ENCODE measurements at regions not wholly inside any gene's neighbourhood (a gene's known extent, or its start where the extent isn't known, plus 50 kb on each side); places are given as distances from the start of the nearest gene placed in this dataset.

GRCh38 chr7:45459476-45459875 lies 114.7 kb upstream of the ADCY1 start:
- CTCF ChIA-PET, result no interaction called here
- Histone ChIP-seq H3K4me2 (no peak overlapping the region), H3K27ac (no peak overlapping the region), H3K9me3 (no peaks in the 10 kb centered on the region; the same call in 2 of the 3 replicates), H3K4me3 (no peak overlapping the region), H3K4me1 (no peaks in the 10 kb centered on the region)
- POLR2A ChIA-PET, result no interaction called here
- TF ChIP-seq POLR2AphosphoS2 (conservative IDR thresholded peaks at IDR 0.05; ENCODE audit: low read length) (no peak), TP53 (CRISPR knock-in tag; IDR thresholded peaks at IDR 0.05) (no peak), ZNF302 (CRISPR knock-in tag; IDR thresholded peaks at IDR 0.05) (no peak), ZFP36 (IDR thresholded peaks at IDR 0.05; ENCODE audit: borderline replicate concordance, partially characterized antibody) (no peak), ESRRA (IDR thresholded peaks at IDR 0.05; ENCODE audit: borderline replicate concordance, low read length) (no peak), EP300 (IDR thresholded peaks at IDR 0.05) (no peak), CBX8 (IDR thresholded peaks at IDR 0.05) (no peak), HOXA7 (CRISPR knock-in tag; IDR thresholded peaks at IDR 0.05) (no peak), NPAS2 (CRISPR knock-in tag; IDR thresholded peaks at IDR 0.05; ENCODE audit: borderline replicate concordance) (no peak), RAD21 (conservative IDR thresholded peaks at IDR 0.05 in 1 of 2, IDR thresholded peaks at IDR 0.05 in 1 of 2) (no peak), MAFK (IDR thresholded peaks at IDR 0.05; ENCODE audit: partially characterized antibody) (no peak), SMC3 (IDR thresholded peaks at IDR 0.05) (no peak), FOXS1 (CRISPR knock-in tag; IDR thresholded peaks at IDR 0.05) (no peak), ELK1 (IDR thresholded peaks at IDR 0.05; ENCODE audit: low read depth, low read length) (no peak), FOSB (CRISPR knock-in tag; IDR thresholded peaks at IDR 0.05) (no peak), CEBPB (IDR thresholded peaks at IDR 0.05) (no peak), KDM1A (IDR thresholded peaks at IDR 0.05; ENCODE audit: low read depth) (no peak), PHF8 (IDR thresholded peaks at IDR 0.05; ENCODE audit: borderline replicate concordance, low read depth) (no peak), ZSCAN20 (CRISPR knock-in tag; IDR thresholded peaks at IDR 0.05) (no peak)
- TF ChIP-seq, protein P1, sequence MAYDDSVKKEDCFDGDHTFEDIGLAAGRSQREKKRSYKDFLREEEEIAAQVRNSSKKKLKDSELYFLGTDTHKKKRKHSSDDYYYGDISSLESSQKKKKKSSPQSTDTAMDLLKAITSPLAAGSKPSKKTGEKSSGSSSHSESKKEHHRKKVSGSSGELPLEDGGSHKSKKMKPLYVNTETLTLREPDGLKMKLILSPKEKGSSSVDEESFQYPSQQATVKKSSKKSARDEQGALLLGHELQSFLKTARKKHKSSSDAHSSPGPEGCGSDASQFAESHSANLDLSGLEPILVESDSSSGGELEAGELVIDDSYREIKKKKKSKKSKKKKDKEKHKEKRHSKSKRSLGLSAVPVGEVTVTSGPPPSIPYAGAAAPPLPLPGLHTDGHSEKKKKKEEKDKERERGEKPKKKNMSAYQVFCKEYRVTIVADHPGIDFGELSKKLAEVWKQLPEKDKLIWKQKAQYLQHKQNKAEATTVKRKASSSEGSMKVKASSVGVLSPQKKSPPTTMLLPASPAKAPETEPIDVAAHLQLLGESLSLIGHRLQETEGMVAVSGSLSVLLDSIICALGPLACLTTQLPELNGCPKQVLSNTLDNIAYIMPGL (CRISPR knock-in tag; IDR thresholded peaks at IDR 0.05; ENCODE audit: borderline replicate concordance), result no peak
- ATAC-seq (no peak), DNase-seq (ENCODE audit: low read depth in 1 of 2, low spot score in 1 of 2) (no peak), FAIRE-seq (no peak)
- WGBS (ENCODE audit: missing lambda C conversion rate), result 41% methylated on average over 4 of the region's 4 CpGs

- ChIA-PET CTCF (no interaction called here), POLR2A (no interaction called here)
- no peak overlapping the region for H3K27ac ChIP-seq
- no peak for ATAC-seq
- H3K9me3 ChIP-seq, result no peaks in the 10 kb centered on the region; the same call in 2 of the 3 replicates
- no peak for DNase-seq (ENCODE audit: low read depth in 1 of 2, low spot score in 1 of 2)
- TF ChIP-seq MAZ (IDR thresholded peaks at IDR 0.05; ENCODE audit: borderline replicate concordance, low read depth, low read length), result no peak
- TF ChIP-seq HES2 (IDR thresholded peaks at IDR 0.05), result no peak
- TF ChIP-seq JUN (IDR thresholded peaks at IDR 0.05), result no peak
- TF ChIP-seq CEBPB (IDR thresholded peaks at IDR 0.05), result no peak
- TF ChIP-seq, protein P2, sequence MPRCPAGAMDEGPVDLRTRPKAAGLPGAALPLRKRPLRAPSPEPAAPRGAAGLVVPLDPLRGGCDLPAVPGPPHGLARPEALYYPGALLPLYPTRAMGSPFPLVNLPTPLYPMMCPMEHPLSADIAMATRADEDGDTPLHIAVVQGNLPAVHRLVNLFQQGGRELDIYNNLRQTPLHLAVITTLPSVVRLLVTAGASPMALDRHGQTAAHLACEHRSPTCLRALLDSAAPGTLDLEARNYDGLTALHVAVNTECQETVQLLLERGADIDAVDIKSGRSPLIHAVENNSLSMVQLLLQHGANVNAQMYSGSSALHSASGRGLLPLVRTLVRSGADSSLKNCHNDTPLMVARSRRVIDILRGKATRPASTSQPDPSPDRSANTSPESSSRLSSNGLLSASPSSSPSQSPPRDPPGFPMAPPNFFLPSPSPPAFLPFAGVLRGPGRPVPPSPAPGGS (IDR thresholded peaks at IDR 0.05), result no peak
- no peak for TF ChIP-seq EHF (CRISPR knock-in tag; IDR thresholded peaks at IDR 0.05)
- no peak for TF ChIP-seq POLR2AphosphoS2 (conservative IDR thresholded peaks at IDR 0.05; ENCODE audit: low read length)
- no peak overlapping the region for H3K4me2 ChIP-seq
- no peak for FAIRE-seq
- 24% methylated on average over 3 of the region's 3 CpGs for WGBS (ENCODE audit: missing lambda C conversion rate)
- H3K4me3 ChIP-seq, result no peak overlapping the region
- no peaks in the 10 kb centered on the region for H3K4me1 ChIP-seq
Observed at GRCh38 chr7:45460379-45460778, 113.8 kb upstream of the ADCY1 start.
